ENCODE measurements at regions not wholly inside any gene's neighbourhood (a gene's known extent, or its start where the extent isn't known, plus 50 kb on each side); places are given as distances from the start of the nearest gene placed in this dataset.

GRCh38 chr5:61625681-61626621, 293.9 kb downstream of the ZSWIM6 start:
- no peak for TF ChIP-seq CTCF (IDR thresholded peaks at IDR 0.05)
- TF ChIP-seq RFX5 (IDR thresholded peaks at IDR 0.05; ENCODE audit: low read length): no peak
- TF ChIP-seq SIN3A (IDR thresholded peaks at IDR 0.05; ENCODE audit: borderline replicate concordance, low read depth, low read length): no peak
- no peak for TF ChIP-seq POLR2AphosphoS5 (IDR thresholded peaks at IDR 0.05; ENCODE audit: low read depth, low read length)
- TF ChIP-seq CHD2 (IDR thresholded peaks at IDR 0.05; ENCODE audit: low read length, partially characterized antibody): no peak
- no peak for TF ChIP-seq REST (IDR thresholded peaks at IDR 0.05; ENCODE audit: low read depth, low read length)
- no peak for TF ChIP-seq MAX (IDR thresholded peaks at IDR 0.05; ENCODE audit: low read depth)
